NOMO-1 (cell line): ENCODE measurements at regions not wholly inside any gene's neighbourhood (a gene's known extent, or its start where the extent isn't known, plus 50 kb on each side); places are given as distances from the start of the nearest gene placed in this dataset.
A peak's percentile ranks its signal among the peaks of the same experiment; 100 is the strongest.
"Not testable (repeated sequence)": the region's sequence is repeated elsewhere in the genome, so short reads cannot be mapped to it uniquely, and the experiment has no call there.

Experiments used
- DNase-seq, 2 experiments: peaks; one replicate each; lab custom pipeline; 2025; ENCODE audit not compliant: unreplicated experiment in 2 of 2; lab: John Stamatoyannopoulos, UW

DNA sequence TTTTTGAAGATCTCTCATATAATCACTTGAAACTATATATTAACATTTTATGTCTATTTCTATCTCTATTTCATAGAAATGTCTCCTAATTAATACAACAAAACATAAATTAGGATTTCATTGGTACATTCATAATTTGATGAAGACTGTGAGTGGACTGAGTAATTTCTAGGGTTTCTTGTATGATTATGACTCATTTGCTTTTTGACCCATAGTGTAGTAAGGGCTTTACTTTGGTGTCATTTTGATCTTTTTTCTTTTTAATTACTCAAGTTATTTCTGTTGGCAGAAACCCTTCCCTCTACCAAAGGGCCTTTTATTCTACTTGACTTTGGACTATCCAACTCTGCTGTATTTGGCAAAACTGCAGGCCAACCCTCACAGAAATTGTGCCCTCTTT lies 207.9 kb upstream of the MAGEB16 start:
- DNase-seq = no peak

- not testable (repeated sequence) for DNase-seq
Observed at GRCh38 chrX:35611562-35611961, 186.6 kb upstream of the MAGEB16 start.

DNA sequence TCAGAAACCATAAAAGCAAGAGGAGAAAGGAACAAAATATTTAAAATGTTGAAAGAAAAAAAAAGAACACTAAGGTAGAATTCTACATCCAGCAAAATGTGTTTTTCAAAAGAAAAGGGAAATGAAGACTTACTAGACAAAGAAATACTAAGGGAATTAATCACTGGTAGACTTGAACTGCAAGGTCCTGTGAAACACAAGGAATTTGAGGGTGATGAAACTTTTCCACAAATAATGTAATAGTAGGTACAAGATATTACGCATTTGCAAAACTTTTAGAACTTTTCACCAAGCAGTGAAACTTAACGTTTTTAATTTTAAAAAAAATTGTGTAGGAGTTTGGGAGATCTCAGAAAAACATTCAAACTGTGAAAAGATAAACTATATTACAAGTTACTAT lies 180.3 kb upstream of the MAGEB16 start:
- no peak for DNase-seq

GRCh38 chrX:35622040-35622439 lies 176.1 kb upstream of the MAGEB16 start:
- no peak for DNase-seq

GRCh38 chrX:35622601-35623000 lies 175.5 kb upstream of the MAGEB16 start:
- no peak for DNase-seq

- no peak for DNase-seq
Observed at GRCh38 chrX:35625714-35626113, 172.4 kb upstream of the MAGEB16 start.

- no peak for DNase-seq
Observed at GRCh38 chrX:35626124-35626523, 172.0 kb upstream of the MAGEB16 start.

DNA sequence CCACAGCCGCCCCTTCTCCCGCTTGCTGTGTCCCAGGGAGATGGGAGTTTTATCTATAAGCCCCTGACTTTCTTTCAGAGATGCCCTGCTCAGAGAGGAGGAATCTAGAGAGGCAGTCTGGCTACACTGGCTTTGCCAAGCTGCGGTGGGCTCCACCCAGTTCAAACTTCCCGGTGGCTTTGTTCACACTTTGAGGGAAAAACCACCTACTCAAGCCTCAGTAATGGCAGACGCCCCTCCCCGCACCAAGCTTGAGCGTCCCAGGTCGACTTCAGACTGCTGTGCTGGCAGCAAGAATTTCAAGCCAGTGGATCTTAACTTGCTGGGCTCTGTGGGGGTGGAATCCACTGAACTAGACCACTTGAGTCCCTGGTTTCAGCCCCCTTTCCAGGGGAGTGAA lies 162.2 kb upstream of the MAGEB16 start:
- DNase-seq = not testable (repeated sequence)

- DNase-seq = no peak
Observed at GRCh38 chrX:35664833-35665232, 133.3 kb upstream of the MAGEB16 start.

GRCh38 chrX:35665311-35665710 lies 132.8 kb upstream of the MAGEB16 start:
- DNase-seq = no peak

GRCh38 chrX:35670889-35671288 lies 127.3 kb upstream of the MAGEB16 start:
- DNase-seq = no peak

DNA sequence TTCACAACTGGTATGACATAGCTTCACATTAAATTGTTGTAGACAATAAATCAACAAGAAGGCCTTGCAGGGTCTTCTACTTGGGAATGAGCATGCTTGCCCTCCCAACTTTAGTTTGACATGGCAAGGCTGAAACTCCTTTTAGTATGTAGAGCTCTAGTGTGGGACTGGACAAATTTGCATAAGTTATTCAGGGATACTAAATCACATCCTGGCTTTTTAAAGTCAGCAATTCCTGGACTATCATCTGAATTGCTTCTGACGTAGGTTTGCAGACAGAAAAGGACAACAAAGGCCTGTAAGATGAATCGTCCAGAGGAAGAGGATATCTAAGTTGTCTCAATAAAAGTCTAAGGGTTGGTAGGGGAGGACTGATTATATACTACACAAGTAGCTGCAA lies 123.0 kb upstream of the MAGEB16 start:
- DNase-seq = no peak

DNA sequence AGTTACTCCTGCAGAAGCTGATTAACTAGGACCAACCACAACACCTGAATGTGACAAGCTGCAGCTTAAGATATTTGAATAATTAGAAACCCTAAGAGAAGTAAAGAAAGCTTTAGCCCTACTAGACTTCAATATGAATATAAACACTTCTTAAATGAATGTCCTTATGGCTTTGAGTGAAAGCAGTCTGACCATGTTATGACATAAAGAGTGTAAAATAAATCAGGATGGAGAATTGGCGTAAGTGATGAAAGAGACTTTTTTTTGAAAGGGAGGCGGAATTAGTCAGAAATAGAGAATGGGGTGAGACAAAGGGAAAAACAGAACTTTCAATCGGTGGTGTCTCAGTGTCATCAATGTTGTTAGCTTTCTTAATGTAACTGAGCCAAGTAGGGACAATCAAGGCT lies 117.2 kb upstream of the MAGEB16 start:
- no peak for DNase-seq

DNA sequence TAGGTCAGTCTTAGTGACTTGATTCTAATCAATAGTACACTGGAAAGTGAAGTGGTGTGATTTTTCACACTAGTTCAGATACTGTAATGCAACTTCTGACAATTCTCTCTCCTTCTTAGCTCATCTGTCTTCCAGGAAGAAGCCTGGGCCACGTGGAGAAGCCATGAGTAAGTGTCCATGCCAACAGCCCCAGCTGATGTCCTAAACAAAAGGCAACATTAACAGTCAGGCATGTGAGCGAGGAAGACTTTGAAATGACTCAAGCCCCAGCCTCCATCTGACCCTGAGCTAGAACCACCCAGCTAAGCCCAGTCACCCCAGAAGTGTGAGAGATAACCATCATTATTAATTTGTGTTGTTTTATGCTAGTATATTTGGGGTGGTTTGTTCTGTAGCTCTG lies 115.7 kb upstream of the MAGEB16 start:
- DNase-seq = no peak

DNA sequence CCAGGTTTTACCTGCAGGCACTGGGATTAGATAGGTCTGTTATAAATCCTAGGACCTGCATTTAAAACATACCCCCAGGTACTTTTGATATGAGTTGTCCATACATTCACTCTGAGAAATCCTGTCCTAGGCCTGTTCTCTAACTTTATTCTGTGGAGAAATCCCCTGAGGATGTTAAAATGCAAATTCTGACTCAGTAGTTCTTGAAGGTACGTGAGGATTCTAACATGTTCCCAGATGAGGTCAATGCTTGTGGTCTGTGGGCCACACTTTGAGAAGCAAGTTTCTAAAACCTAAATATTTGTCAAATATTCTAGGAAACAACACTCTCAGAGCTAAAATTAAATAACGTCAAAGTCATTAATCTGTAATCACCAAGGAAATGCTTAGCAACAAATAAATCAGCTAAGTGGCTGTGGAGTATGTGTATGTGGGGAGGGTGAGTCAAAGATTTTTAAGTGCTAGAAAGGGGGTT lies 101.3 kb upstream of the MAGEB16 start:
- no peak for DNase-seq

DNA sequence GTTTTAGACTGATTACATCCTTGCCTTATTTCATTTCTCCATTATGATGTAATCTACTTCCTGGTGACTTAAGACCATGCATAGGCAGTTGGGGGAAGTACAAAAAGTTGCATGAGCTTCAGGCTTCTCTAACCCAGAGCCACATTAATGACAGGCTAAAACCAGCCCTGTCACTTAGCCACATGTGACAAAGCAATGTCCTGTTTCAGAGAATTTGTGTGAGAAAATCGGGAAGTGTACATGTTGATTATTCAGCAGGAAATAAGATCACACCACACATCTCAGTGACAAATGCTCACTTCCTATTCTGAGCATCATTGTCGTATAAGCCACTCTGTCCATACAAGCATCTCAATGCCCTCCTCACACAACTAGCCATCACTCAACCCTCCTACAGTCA lies 98.5 kb upstream of the MAGEB16 start:
- DNase-seq = peak; percentile 56 to 79

DNA sequence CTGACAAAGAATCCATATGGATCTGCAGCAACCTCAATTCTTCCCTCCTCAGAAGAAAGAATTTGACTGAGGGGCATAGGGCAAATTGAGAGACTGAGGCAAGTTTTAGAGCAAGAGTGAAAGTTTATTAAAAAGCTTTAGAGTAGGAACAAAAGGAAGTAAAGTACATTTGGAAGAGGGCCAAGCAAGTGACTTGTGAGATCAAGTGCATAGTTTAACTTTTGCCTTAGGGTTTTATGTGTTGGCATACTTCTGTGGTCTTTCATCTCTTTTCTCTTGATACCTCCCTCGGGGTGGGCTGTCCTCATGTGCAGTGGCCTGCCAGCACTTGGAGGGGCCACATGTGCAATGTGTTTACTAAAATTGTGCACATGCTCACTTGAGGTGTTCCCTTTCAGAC lies 98.0 kb upstream of the MAGEB16 start:
- no peak for DNase-seq

DNA sequence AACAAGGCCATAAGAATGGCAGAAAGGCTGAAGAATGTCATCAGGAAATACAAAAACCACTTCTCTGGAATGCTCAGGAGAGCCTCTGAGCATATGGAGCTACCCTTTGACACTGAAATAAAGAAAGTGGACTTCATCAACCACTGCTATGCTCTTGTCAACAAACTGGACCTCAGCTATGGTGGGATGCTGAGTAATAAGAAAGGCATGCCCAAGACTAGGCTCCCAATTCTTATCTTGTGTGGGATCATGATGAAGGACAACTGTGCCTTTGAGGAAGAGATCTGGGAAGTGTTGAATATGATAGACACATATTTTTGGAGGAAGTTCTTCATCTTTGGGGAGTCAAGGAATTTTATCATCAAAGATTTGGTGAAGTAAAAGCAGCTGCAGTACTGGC lies 86.9 kb upstream of the MAGEB16 start:
- no peak for DNase-seq

DNA sequence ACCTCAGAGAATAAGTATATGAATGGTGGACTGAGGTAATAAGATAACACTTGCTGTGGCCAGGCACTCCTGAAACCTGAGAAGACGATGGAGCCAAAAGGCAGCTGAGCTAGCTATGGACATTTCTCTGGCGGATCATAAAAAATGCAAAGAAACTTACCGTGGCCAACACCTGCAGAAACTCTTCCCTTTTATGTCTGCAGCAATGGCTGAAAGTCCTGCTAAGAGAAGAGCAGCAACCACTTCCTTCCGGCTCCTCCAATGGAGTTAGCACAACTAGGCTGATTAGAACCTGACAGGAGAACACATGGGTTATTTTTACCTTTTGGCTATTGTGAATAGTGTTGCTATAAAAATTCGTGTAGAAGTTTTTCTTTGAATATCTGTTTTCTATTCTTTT lies 76.0 kb upstream of the MAGEB16 start:
- no peak for DNase-seq

DNA sequence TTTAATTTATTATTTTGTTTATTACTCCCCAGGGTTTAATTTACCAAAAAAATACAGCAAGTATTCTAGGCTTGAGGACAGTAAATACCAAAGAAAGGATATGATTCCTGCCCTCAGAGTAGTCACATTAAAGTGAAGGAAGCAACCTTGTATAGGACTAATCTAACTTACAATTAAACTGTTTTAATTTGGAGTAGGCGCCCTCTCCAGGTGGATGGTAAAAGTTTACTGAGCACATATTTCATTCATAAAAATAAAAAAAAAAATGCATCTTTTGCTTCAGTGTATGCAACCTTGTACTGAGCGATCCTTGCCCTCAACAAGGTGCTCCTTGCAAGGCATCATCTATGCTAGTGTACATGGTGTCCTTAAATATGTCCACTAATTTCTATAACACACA lies 72.0 kb upstream of the MAGEB16 start:
- peak in 1 of 2 experiments; percentile 17 for DNase-seq

DNA sequence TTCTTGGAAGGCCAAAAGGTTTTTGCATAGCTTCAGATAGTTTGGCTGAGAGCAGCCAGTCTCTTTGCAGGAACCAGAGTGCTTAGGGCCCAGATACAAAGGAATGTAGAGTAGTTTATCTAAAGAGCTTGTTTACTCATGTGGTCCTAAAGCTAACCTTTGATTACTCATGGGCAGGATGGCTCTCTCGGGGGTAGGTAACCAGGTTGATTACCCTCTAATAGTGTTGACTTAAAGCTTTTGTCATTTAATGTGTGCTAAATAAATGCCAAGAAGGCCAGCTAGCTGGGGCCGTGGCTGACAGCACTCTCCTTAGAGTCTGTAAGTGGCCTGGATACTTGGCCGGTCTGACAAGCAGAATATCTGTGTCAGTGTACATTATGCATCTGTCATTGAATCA lies 69.7 kb upstream of the MAGEB16 start:
- no peak for DNase-seq

DNA sequence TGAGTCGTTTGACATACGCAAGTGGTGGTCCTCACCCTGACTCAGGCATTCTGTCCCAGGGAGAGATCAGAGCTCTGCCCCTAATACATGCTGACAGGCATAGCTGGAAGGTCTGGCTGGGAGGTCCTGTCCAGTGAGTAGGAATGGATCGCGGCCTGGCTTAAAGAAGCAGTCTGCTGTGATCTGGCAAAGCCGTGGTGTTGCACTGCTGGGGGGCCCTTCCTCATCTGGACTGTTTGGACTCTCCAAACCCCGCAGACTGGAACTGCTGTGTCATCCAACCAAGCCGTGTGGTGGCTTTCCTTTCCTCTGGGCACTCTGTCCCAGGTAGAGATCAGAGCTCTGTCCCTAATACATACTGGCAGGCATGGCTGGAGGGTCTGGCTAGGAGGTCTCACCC lies 64.3 kb upstream of the MAGEB16 start:
- DNase-seq = no peak

- DNase-seq = no peak
Observed at GRCh38 chrX:35741142-35741541, 57.0 kb upstream of the MAGEB16 start.

DNA sequence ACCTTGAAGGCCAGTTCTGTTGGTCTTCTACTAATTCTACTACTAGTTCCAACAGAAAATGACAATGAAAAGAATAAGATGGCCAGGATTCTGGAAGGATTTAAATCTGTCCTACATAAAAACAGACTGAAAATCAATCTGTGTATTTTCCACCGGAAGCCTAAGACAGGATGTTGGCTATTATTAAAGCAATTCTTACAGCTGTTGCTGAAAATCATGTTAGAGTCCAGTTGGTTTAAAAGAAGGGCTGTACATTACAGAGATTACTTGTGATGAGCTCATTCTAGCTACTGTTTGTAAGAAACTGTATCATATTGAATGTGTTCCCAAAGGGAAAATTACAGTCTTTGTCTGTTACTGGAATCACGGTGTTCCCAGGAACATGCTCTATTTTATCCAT lies 54.8 kb upstream of the MAGEB16 start:
- DNase-seq = no peak
